AG20443 (cell line): ENCODE measurements at regions not wholly inside any gene's neighbourhood (a gene's known extent, or its start where the extent isn't known, plus 50 kb on each side); places are given as distances from the start of the nearest gene placed in this dataset.
"Not testable (repeated sequence)": the region's sequence is repeated elsewhere in the genome, so short reads cannot be mapped to it uniquely, and the experiment has no call there.

Source experiments
- DNase-seq: peaks from one replicate; pipeline ENCODE4 v3.0.0; 2012; ENCODE audit warnings: low spot score, mixed read lengths

DNA sequence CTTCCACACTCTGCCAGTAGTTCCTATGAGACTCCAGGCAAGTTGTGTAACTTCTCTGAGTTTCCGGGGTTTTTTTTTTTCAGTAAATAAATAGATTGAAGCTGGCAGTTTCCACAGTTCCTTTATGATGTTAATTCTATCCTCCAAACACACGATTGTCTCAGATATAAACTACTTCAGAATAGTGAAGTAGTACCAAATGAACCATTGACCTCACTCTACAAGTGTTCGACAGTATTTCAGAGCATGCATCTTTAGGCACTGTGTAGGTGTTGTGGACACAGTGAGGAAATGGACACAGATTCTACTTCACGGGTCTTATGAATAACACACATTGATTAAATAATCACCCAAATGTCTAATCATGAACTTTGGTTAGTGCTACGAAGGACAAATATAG is 136.1 kb upstream of the IGSF10 start:
- no peak for DNase-seq

DNA sequence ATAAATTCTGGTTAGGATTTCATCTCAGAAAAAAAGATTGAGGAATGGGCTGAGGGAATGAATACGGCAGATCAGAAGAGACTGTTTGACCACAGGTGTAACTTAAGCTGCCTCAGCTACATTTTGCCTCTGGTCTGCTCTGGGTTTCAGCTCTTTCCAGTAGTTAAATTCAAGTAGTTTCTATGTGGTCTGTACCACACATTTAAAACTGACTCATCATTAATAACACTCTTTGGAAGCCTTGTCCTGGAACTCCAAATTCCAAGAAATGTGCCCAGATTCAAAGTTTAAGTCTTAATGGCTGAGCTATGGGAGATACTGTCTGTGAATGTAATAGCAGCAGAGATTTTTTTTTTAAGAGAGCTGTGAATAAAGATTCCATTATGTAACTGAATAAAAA is 133.1 kb upstream of the IGSF10 start:
- DNase-seq, result peak; percentile 30

GRCh38 chr3:151592287-151592686 is 131.4 kb upstream of the IGSF10 start:
- DNase-seq, result no peak

GRCh38 chr3:151591441-151591840 is 130.6 kb upstream of the IGSF10 start:
- DNase-seq, result no peak

DNA sequence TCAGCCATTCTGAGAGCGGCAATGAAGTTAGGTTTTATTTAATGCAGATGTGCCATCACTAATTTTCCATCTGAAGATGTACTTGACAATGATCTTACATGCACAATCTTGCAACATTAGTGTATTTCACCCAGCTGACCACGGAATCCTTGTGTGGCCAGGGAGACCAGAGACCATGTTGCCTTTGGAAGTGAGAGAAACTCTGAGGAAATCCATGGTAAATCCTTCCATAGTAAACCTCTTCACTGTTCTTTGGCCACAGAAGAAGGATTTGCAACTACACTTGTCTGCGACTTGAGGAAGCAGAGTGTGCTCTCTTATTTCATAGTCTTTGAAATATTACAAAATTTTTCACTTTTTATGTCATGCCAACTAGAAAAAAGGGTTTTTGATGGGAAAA is 128.4 kb upstream of the IGSF10 start:
- DNase-seq, result no peak

- not testable (repeated sequence) for DNase-seq
Observed at GRCh38 chr3:151587659-151588058, 126.8 kb upstream of the IGSF10 start.

DNA sequence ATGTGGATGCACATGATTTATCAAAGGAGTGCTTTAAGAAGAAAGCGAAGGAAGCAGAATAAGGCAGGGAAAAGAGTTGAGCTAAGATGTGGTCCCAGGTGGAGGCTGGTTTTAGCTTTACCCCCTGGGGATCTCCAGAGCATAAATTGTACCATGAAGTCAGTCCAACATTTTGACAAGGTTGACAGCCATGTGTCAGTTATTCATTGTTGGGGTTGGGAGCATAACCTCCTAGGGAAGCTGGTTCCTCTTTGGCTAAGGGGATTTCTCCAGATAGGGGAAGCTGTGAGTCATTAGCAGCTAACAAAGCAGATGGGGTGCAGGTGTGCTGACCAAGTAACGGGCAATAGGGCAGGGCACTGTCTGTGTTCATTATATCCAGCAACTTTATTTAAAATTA is 123.7 kb upstream of the IGSF10 start:
- no peak for DNase-seq

DNA sequence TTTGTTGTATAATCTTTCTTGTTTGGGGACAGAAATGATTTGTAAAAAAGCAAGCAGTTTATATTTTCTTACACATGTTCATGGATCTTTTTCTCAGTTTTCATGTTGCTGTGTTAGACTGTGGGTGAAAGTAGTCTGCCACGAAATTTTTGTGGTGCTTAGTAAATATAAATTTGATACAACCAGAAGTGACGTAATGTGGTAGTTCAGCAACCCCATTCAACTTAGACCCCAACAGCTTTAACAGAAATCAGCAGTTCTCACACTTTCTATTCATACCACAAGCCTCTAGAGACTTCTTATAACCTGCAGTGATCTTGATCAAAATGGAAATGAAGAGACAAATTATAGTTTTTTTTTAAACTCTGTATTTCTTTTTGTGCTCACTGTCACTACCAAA is 120.2 kb upstream of the IGSF10 start:
- peak; percentile 13 for DNase-seq

DNA sequence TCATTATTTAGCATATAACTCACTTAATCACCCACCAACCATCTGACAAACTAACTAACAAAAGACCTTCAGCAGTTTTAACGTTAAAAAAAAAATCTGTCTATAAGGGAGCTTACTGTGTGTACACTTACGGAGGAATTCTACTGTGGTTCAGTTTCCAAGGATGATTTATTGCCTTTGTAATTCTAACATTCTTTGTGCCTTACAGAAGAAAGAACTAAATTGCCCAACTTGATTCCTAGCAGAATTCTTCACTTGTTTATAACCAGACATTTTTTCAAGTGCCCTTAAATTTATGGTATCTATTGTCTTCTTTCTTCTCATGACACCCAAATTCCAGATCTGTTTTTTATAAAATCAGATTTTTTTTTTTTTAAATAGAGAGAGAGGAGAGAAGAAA is 119.7 kb upstream of the IGSF10 start:
- peak; percentile 58 for DNase-seq

- peak; percentile 32 for DNase-seq
Observed at GRCh38 chr3:151579571-151580270, 118.9 kb upstream of the IGSF10 start.

GRCh38 chr3:151578495-151578894 is 117.6 kb upstream of the IGSF10 start:
- no peak for DNase-seq

GRCh38 chr3:151576511-151577137 is 115.8 kb upstream of the IGSF10 start:
- DNase-seq, result no peak

DNA sequence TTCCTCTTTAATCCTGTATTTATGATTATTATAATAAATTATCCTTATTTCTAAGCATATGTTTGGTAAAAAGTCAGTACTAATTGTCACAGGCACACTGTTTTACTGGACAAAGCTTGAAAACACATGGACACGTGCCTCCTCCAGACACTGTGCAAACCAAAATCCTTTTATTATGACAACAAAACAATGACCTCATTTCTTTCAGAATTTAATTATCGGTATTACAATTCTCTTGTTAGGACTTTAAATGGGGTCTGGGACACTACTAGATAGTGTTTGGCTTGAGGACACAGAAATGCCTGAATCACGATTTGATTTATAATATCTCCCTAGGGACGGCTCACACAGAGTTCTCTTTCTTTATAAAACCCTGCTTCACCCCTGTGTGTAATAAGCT is 107.3 kb upstream of the IGSF10 start:
- peak; percentile 48 for DNase-seq

DNA sequence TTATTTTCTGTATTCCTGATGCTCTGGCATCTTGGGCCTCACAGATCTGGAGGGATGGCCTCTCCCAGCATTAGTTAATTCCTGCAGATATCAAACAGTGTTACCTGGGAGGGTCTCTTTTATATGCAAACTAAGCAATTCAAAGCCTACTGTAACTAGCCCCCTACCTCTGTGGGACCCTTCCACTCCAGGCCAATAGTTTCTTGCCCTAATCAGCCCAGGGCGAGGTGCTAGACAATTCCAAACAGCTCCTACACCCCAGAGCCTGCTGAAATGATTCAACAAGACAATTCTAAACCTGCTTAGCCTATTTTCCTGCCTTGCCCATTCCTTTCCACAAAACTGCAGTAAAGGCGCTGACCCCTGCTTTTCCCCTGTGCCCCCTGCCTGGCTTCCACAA is 106.6 kb upstream of the IGSF10 start:
- no peak for DNase-seq

- no peak for DNase-seq
Observed at GRCh38 chr3:151564261-151564660, 103.4 kb upstream of the IGSF10 start.

DNA sequence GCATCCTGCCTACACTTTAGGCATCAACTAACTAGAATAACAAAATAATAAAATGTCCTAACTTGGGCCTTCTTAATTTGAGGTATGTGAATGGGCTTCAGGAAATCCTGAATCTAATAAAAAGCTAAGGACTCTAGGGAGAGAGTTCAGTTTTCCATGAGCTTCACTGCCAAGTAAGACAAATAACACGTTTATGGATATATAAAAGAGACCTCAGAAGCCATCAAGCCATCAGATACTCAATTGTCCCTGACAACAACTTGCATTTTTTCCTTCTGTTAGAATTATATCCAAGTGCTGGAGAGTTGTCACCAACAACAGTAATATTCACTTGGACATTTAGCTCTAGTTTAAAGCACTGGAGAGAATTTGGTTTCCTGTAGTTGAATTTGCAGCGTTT is 102.4 kb upstream of the IGSF10 start:
- DNase-seq, result no peak

- no peak for DNase-seq
Observed at GRCh38 chr3:151562891-151563290, 102.0 kb upstream of the IGSF10 start.

DNA sequence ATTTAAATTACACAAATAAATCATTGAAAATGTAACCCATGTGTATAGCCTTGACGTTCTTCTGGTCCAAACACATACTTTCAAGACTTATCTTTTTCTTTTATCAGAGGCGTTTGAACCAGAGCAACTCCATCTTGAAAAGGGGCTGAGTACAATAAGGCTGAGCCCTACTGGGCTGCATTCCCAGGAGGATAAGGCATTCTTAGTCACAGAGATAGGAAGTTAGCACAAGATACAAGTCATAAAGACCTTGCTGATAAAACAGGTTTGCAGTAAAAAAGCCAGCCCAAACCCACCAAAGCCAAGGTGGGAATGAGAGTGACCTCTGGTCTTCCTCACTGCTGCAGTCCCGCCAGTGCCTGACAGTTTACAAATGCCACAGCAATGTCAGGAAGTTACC is 101.0 kb upstream of the IGSF10 start:
- DNase-seq, result no peak

- DNase-seq, result no peak
Observed at GRCh38 chr3:151560738-151561137, 99.9 kb upstream of the IGSF10 start.

DNA sequence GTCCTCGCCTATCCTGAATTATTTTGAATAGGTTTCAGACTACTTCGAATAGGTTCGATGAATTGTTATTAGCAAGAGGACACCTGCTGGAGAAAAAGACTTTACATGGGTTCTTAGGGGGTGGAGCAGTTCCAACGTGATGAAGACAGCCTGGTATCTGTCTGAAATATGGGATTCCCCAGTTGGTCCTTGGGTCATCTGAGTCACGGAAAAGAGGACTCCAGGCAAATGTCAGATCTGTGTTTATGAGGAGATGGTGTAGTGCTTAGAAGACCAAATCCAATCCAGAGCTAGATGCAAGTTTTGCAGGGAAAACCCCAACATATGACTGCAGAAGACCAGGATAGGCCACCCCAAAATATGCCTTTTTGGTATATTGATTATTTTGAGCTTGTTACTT is 98.9 kb upstream of the IGSF10 start:
- DNase-seq, result no peak

GRCh38 chr3:151558661-151559060 is 97.8 kb upstream of the IGSF10 start:
- peak; percentile 28 for DNase-seq

GRCh38 chr3:151557068-151557840 is 96.4 kb upstream of the IGSF10 start:
- DNase-seq, result no peak

DNA sequence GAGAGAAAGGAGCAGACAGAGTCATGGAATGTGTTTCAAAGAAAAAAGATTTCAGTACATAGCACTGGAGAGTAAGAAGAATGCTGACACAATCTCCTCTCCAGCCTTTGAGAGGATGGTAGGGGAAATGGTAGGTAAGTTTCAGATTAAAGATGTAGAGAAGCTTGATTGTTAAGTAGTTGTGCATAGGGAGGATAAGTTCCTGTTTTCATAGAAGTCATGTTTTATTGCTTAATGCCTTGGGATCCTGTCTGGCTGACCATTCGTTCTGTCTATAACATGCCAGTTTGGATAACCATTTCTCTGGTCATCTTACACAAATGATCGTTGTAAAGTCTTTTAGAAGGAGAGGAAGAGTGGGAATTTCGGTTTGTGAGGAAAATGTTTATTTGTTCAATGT is 95.7 kb upstream of the IGSF10 start:
- no peak for DNase-seq
